ENCODE measurements at regions not wholly inside any gene's neighbourhood (a gene's known extent, or its start where the extent isn't known, plus 50 kb on each side); places are given as distances from the start of the nearest gene placed in this dataset.

GRCh38 chr2:5145053-5145452 lies 547.1 kb upstream of the SOX11 start:
- Histone ChIP-seq H3K36me3 (ENCODE audit: control insufficient read depth, insufficient read depth, low read length) (no peaks in the 10 kb centered on the region), H3K9ac (ENCODE audit: low read length) (no peak overlapping the region), H3K9me3 (ENCODE audit: control insufficient read depth, insufficient read depth, low read depth, low read length) (peaks cover 12% of the 10 kb centered on the region), H3K4me3 (ENCODE audit: low read depth, low read length) (no peak overlapping the region), H3K4me1 (ENCODE audit: control insufficient read depth, insufficient read depth, low read length) (no peaks in the 10 kb centered on the region), H3K27ac (ENCODE audit: low read depth, low read length) (no peak overlapping the region), H3K27me3 (ENCODE audit: control insufficient read depth, insufficient read depth, low read length) (no peaks in the 10 kb centered on the region)

GRCh38 chr2:5145801-5146200 lies 546.4 kb upstream of the SOX11 start:
- Histone ChIP-seq H3K27me3 (ENCODE audit: control insufficient read depth, insufficient read depth, low read length) (no peaks in the 10 kb centered on the region), H3K27ac (ENCODE audit: low read depth, low read length) (no peak overlapping the region), H3K4me1 (ENCODE audit: control insufficient read depth, insufficient read depth, low read length) (no peaks in the 10 kb centered on the region), H3K36me3 (ENCODE audit: control insufficient read depth, insufficient read depth, low read length) (no peaks in the 10 kb centered on the region), H3K9me3 (ENCODE audit: control insufficient read depth, insufficient read depth, low read depth, low read length) (peaks cover 15% of the 10 kb centered on the region), H3K4me3 (ENCODE audit: low read depth, low read length) (no peak overlapping the region), H3K9ac (ENCODE audit: low read length) (no peak overlapping the region)

GRCh38 chr2:5148392-5149085 lies 543.6 kb upstream of the SOX11 start:
- Histone ChIP-seq H3K9me3 (ENCODE audit: control insufficient read depth, insufficient read depth, low read depth, low read length) (peaks cover 15% of the 10 kb centered on the region), H3K27ac (ENCODE audit: low read depth, low read length) (no peak overlapping the region), H3K27me3 (ENCODE audit: control insufficient read depth, insufficient read depth, low read length) (no peaks in the 10 kb centered on the region), H3K36me3 (ENCODE audit: control insufficient read depth, insufficient read depth, low read length) (no peaks in the 10 kb centered on the region), H3K9ac (ENCODE audit: low read length) (no peak overlapping the region), H3K4me3 (ENCODE audit: low read depth, low read length) (no peak overlapping the region), H3K4me1 (ENCODE audit: control insufficient read depth, insufficient read depth, low read length) (no peaks in the 10 kb centered on the region)

- Histone ChIP-seq H3K36me3 (ENCODE audit: control insufficient read depth, insufficient read depth, low read length) (no peaks in the 10 kb centered on the region), H3K9ac (ENCODE audit: low read length) (no peak overlapping the region), H3K4me3 (ENCODE audit: low read depth, low read length) (no peak overlapping the region), H3K27ac (ENCODE audit: low read depth, low read length) (no peak overlapping the region), H3K9me3 (ENCODE audit: control insufficient read depth, insufficient read depth, low read depth, low read length) (peaks cover 15% of the 10 kb centered on the region), H3K4me1 (ENCODE audit: control insufficient read depth, insufficient read depth, low read length) (no peaks in the 10 kb centered on the region), H3K27me3 (ENCODE audit: control insufficient read depth, insufficient read depth, low read length) (no peaks in the 10 kb centered on the region)
Observed at GRCh38 chr2:5150871-5151270, 541.3 kb upstream of the SOX11 start.

GRCh38 chr2:5164776-5165525 lies 527.2 kb upstream of the SOX11 start:
- no peak overlapping the region for H3K4me3 ChIP-seq (ENCODE audit: low read depth, low read length)
- no peaks in the 10 kb centered on the region for H3K36me3 ChIP-seq (ENCODE audit: control insufficient read depth, insufficient read depth, low read length)
- H3K27ac ChIP-seq (ENCODE audit: low read depth, low read length): no peak overlapping the region
- no peaks in the 10 kb centered on the region for H3K4me1 ChIP-seq (ENCODE audit: control insufficient read depth, insufficient read depth, low read length)
- H3K9me3 ChIP-seq (ENCODE audit: control insufficient read depth, insufficient read depth, low read depth, low read length): peaks cover 10% of the 10 kb centered on the region; the same call in 1 of the 2 replicates
- H3K9ac ChIP-seq (ENCODE audit: low read length): no peak overlapping the region
- H3K27me3 ChIP-seq (ENCODE audit: control insufficient read depth, insufficient read depth, low read length): no peaks in the 10 kb centered on the region

GRCh38 chr2:5172923-5173322 lies 519.3 kb upstream of the SOX11 start:
- H3K27me3 ChIP-seq (ENCODE audit: control insufficient read depth, insufficient read depth, low read length): no peaks in the 10 kb centered on the region
- H3K9ac ChIP-seq (ENCODE audit: low read length): no peak overlapping the region
- no peaks in the 10 kb centered on the region for H3K4me1 ChIP-seq (ENCODE audit: control insufficient read depth, insufficient read depth, low read length)
- H3K27ac ChIP-seq (ENCODE audit: low read depth, low read length): no peak overlapping the region
- no peak overlapping the region for H3K4me3 ChIP-seq (ENCODE audit: low read depth, low read length)
- no peaks in the 10 kb centered on the region for H3K36me3 ChIP-seq (ENCODE audit: control insufficient read depth, insufficient read depth, low read length)
- peaks cover 12% of the 10 kb centered on the region for H3K9me3 ChIP-seq (ENCODE audit: control insufficient read depth, insufficient read depth, low read depth, low read length)

GRCh38 chr2:5173876-5174535 lies 518.2 kb upstream of the SOX11 start:
- no peak overlapping the region for H3K4me3 ChIP-seq (ENCODE audit: low read depth, low read length)
- H3K27ac ChIP-seq (ENCODE audit: low read depth, low read length): no peak overlapping the region
- peaks cover 9% of the 10 kb centered on the region; the same call in 1 of the 2 replicates for H3K9me3 ChIP-seq (ENCODE audit: control insufficient read depth, insufficient read depth, low read depth, low read length)
- H3K36me3 ChIP-seq (ENCODE audit: control insufficient read depth, insufficient read depth, low read length): no peaks in the 10 kb centered on the region
- no peaks in the 10 kb centered on the region for H3K4me1 ChIP-seq (ENCODE audit: control insufficient read depth, insufficient read depth, low read length)
- H3K9ac ChIP-seq (ENCODE audit: low read length): no peak overlapping the region
- H3K27me3 ChIP-seq (ENCODE audit: control insufficient read depth, insufficient read depth, low read length): no peaks in the 10 kb centered on the region

- H3K27me3 ChIP-seq (ENCODE audit: control insufficient read depth, insufficient read depth, low read length): no peaks in the 10 kb centered on the region
- H3K36me3 ChIP-seq (ENCODE audit: control insufficient read depth, insufficient read depth, low read length): no peaks in the 10 kb centered on the region
- H3K27ac ChIP-seq (ENCODE audit: low read depth, low read length): no peak overlapping the region
- no peak overlapping the region for H3K4me3 ChIP-seq (ENCODE audit: low read depth, low read length)
- H3K9me3 ChIP-seq (ENCODE audit: control insufficient read depth, insufficient read depth, low read depth, low read length): peaks cover 9% of the 10 kb centered on the region; the same call in 1 of the 2 replicates
- no peaks in the 10 kb centered on the region for H3K4me1 ChIP-seq (ENCODE audit: control insufficient read depth, insufficient read depth, low read length)
- no peak overlapping the region for H3K9ac ChIP-seq (ENCODE audit: low read length)
Observed at GRCh38 chr2:5175231-5175630, 517.0 kb upstream of the SOX11 start.

GRCh38 chr2:5176764-5177163 lies 515.4 kb upstream of the SOX11 start:
- H3K4me1 ChIP-seq (ENCODE audit: control insufficient read depth, insufficient read depth, low read length): no peaks in the 10 kb centered on the region
- peaks cover 9% of the 10 kb centered on the region; the same call in 1 of the 2 replicates for H3K9me3 ChIP-seq (ENCODE audit: control insufficient read depth, insufficient read depth, low read depth, low read length)
- H3K27ac ChIP-seq (ENCODE audit: low read depth, low read length): no peak overlapping the region
- H3K4me3 ChIP-seq (ENCODE audit: low read depth, low read length): no peak overlapping the region
- no peak overlapping the region for H3K9ac ChIP-seq (ENCODE audit: low read length)
- no peaks in the 10 kb centered on the region for H3K27me3 ChIP-seq (ENCODE audit: control insufficient read depth, insufficient read depth, low read length)
- no peaks in the 10 kb centered on the region for H3K36me3 ChIP-seq (ENCODE audit: control insufficient read depth, insufficient read depth, low read length)

- H3K36me3 ChIP-seq (ENCODE audit: control insufficient read depth, insufficient read depth, low read length): no peaks in the 10 kb centered on the region
- H3K27ac ChIP-seq (ENCODE audit: low read depth, low read length): no peak overlapping the region
- no peak overlapping the region for H3K4me3 ChIP-seq (ENCODE audit: low read depth, low read length)
- no peak overlapping the region for H3K9ac ChIP-seq (ENCODE audit: low read length)
- H3K27me3 ChIP-seq (ENCODE audit: control insufficient read depth, insufficient read depth, low read length): no peaks in the 10 kb centered on the region
- H3K4me1 ChIP-seq (ENCODE audit: control insufficient read depth, insufficient read depth, low read length): no peaks in the 10 kb centered on the region
- no peaks in the 10 kb centered on the region for H3K9me3 ChIP-seq (ENCODE audit: control insufficient read depth, insufficient read depth, low read depth, low read length)
Observed at GRCh38 chr2:5183031-5183430, 509.2 kb upstream of the SOX11 start.

- no peak overlapping the region for H3K9ac ChIP-seq (ENCODE audit: low read length)
- no peaks in the 10 kb centered on the region for H3K9me3 ChIP-seq (ENCODE audit: control insufficient read depth, insufficient read depth, low read depth, low read length)
- no peak overlapping the region for H3K4me3 ChIP-seq (ENCODE audit: low read depth, low read length)
- no peaks in the 10 kb centered on the region for H3K36me3 ChIP-seq (ENCODE audit: control insufficient read depth, insufficient read depth, low read length)
- H3K4me1 ChIP-seq (ENCODE audit: control insufficient read depth, insufficient read depth, low read length): peaks cover 6% of the 10 kb centered on the region; the same call in 1 of the 2 replicates
- H3K27ac ChIP-seq (ENCODE audit: low read depth, low read length): no peak overlapping the region
- no peaks in the 10 kb centered on the region for H3K27me3 ChIP-seq (ENCODE audit: control insufficient read depth, insufficient read depth, low read length)
Observed at GRCh38 chr2:5187283-5187682, 504.9 kb upstream of the SOX11 start.

Data from HUES6 (cell line).